ENCODE measurements at regions not wholly inside any gene's neighbourhood (a gene's known extent, or its start where the extent isn't known, plus 50 kb on each side); places are given as distances from the start of the nearest gene placed in this dataset.

GRCh38 chr4:147365396-147365795 is 115.5 kb upstream of the EDNRA start:
- Histone ChIP-seq H3K9me3 (ENCODE audit: low read depth, low read length) (no peaks in the 10 kb centered on the region), H3K4me3 (no peak overlapping the region), H3K27ac (no peak overlapping the region), H3K9ac (ENCODE audit: insufficient read length) (no peak overlapping the region), H3K36me3 (ENCODE audit: insufficient read depth, low read length) (no peaks in the 10 kb centered on the region)
- DNase-seq (ENCODE audit: low read depth, low spot score) = no peak
- no peak for TF ChIP-seq EZH2 (IDR thresholded peaks at IDR 0.05)
- TF ChIP-seq FOXP2 (optimal IDR thresholded peaks at IDR 0.05; ENCODE audit: control extremely low read depth, extremely low read length, insufficient read depth) = no peak
- TF ChIP-seq POLR2AphosphoS5 (IDR thresholded peaks at IDR 0.05; ENCODE audit: borderline replicate concordance, low read depth, low read length) = no peak

DNA sequence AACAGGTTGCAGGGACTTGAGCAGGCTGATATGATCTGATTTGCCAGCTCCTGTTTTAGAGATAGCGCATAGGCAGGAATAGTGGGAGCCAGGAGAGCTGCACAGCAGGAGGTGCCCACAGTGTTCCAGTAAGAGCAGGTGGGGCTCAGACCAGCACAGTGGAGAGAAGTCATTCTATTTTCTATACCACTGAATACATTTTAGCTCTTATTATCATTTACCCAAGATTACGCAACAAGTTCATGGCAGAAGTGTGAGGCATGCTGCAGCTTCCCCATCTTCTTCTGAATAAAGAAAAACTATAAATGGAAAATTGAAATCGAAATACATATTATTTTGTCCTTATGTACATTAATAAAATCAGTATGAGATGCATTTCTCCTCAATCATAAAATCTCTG is 114.7 kb upstream of the EDNRA start:
- no peak for DNase-seq (ENCODE audit: low read depth, low spot score)
- H3K9me3 ChIP-seq (ENCODE audit: low read depth, low read length) = no peaks in the 10 kb centered on the region
- TF ChIP-seq POLR2AphosphoS5 (IDR thresholded peaks at IDR 0.05; ENCODE audit: borderline replicate concordance, low read depth, low read length) (no peak), EZH2 (IDR thresholded peaks at IDR 0.05) (no peak), FOXP2 (optimal IDR thresholded peaks at IDR 0.05; ENCODE audit: control extremely low read depth, extremely low read length, insufficient read depth) (no peak)
- H3K9ac ChIP-seq (ENCODE audit: insufficient read length) = no peak overlapping the region
- no peak overlapping the region for H3K27ac ChIP-seq
- no peaks in the 10 kb centered on the region for H3K36me3 ChIP-seq (ENCODE audit: insufficient read depth, low read length)
- H3K4me3 ChIP-seq = no peak overlapping the region

DNA sequence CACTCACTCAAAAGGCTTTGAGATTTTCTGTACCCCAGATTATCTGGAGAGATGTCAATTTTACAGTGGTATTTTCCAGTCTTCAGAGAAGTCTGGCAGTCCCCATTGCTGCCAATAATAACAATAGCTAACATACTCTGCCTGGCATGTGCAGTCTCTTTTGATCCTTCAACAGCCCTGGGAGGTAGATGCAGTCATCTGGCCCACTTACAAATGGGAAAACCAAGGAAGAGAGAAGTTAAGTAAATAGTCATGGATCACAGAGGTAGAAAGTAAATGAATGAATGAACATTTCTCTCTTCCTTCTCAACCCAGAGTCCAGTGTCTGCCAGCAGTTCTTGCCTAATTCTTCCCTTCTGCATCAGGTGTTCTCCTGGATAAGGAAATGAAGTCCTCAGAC is 113.0 kb upstream of the EDNRA start:
- DNase-seq (ENCODE audit: low read depth, low spot score) = no peak
- TF ChIP-seq FOXP2 (optimal IDR thresholded peaks at IDR 0.05; ENCODE audit: control extremely low read depth, extremely low read length, insufficient read depth) = no peak
- no peak for TF ChIP-seq POLR2AphosphoS5 (IDR thresholded peaks at IDR 0.05; ENCODE audit: borderline replicate concordance, low read depth, low read length)
- TF ChIP-seq EZH2 (IDR thresholded peaks at IDR 0.05) = no peak
- no peaks in the 10 kb centered on the region for H3K36me3 ChIP-seq (ENCODE audit: insufficient read depth, low read length)
- H3K27ac ChIP-seq = no peak overlapping the region
- no peaks in the 10 kb centered on the region for H3K9me3 ChIP-seq (ENCODE audit: low read depth, low read length)
- no peak overlapping the region for H3K4me3 ChIP-seq
- H3K9ac ChIP-seq (ENCODE audit: insufficient read length) = no peak overlapping the region

DNA sequence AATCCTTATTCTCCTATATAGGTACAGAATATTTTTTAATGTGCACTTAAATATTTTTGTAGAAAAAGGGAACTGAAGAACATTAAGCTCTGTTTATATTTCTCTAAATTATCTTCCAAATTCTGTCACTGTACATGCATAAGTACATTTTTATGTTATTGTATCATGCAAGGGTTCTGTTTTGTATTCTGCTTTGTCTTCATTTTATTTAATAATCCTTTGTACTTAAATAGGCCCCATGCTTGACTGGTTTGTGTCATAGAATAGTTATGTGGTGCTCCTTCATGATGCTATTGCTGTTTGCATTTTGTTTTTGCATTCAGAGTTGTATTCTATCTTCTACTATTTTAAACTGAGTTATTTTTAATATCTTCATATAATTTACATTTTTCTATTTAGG is 111.9 kb upstream of the EDNRA start:
- Histone ChIP-seq H3K27ac (no peak overlapping the region), H3K9me3 (ENCODE audit: low read depth, low read length) (no peaks in the 10 kb centered on the region), H3K36me3 (ENCODE audit: insufficient read depth, low read length) (no peaks in the 10 kb centered on the region), H3K9ac (ENCODE audit: insufficient read length) (no peak overlapping the region), H3K4me3 (no peak overlapping the region)
- TF ChIP-seq POLR2AphosphoS5 (IDR thresholded peaks at IDR 0.05; ENCODE audit: borderline replicate concordance, low read depth, low read length) (no peak), FOXP2 (optimal IDR thresholded peaks at IDR 0.05; ENCODE audit: control extremely low read depth, extremely low read length, insufficient read depth) (no peak), EZH2 (IDR thresholded peaks at IDR 0.05) (no peak)
- DNase-seq (ENCODE audit: low read depth, low spot score) = no peak

DNA sequence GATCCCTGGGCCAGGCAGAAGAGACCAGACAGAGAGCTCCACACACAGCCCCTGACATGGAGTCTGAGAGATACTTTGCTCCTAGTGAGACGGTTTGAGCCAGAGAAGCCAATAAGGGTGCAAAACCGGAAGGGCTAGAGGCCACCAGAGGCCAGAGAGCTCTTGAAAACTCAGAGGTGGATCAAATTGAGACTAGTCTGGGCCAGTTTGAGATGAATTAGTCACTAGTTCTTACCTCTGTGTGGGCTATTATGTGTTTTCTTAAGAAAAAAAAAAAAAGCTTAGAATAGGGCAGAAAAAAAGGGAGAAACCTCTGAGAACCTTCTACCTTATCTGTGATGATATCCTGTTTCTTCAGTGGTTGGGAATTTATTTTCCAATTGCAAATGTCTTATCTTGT is 110.4 kb upstream of the EDNRA start:
- DNase-seq (ENCODE audit: low read depth, low spot score) = no peak

GRCh38 chr4:147370881-147371280 is 110.0 kb upstream of the EDNRA start:
- Histone ChIP-seq H3K4me3 (no peak overlapping the region), H3K9me3 (ENCODE audit: low read depth, low read length) (no peaks in the 10 kb centered on the region), H3K36me3 (ENCODE audit: insufficient read depth, low read length) (no peaks in the 10 kb centered on the region), H3K9ac (ENCODE audit: insufficient read length) (no peak overlapping the region), H3K27ac (no peak overlapping the region)
- DNase-seq (ENCODE audit: low read depth, low spot score) = no peak
- no peak for TF ChIP-seq FOXP2 (optimal IDR thresholded peaks at IDR 0.05; ENCODE audit: control extremely low read depth, extremely low read length, insufficient read depth)
- TF ChIP-seq POLR2AphosphoS5 (IDR thresholded peaks at IDR 0.05; ENCODE audit: borderline replicate concordance, low read depth, low read length) = no peak
- TF ChIP-seq EZH2 (IDR thresholded peaks at IDR 0.05) = no peak

More for the DNA sequence above, 110.4 kb upstream of the EDNRA start:
- no peak for TF ChIP-seq POLR2AphosphoS5 (IDR thresholded peaks at IDR 0.05; ENCODE audit: borderline replicate concordance, low read depth, low read length)
- no peak for TF ChIP-seq FOXP2 (optimal IDR thresholded peaks at IDR 0.05; ENCODE audit: control extremely low read depth, extremely low read length, insufficient read depth)
- no peak for TF ChIP-seq EZH2 (IDR thresholded peaks at IDR 0.05)
- no peaks in the 10 kb centered on the region for H3K9me3 ChIP-seq (ENCODE audit: low read depth, low read length)
- H3K36me3 ChIP-seq (ENCODE audit: insufficient read depth, low read length) = no peaks in the 10 kb centered on the region
- H3K9ac ChIP-seq (ENCODE audit: insufficient read length) = no peak overlapping the region
- no peak overlapping the region for H3K27ac ChIP-seq
- H3K4me3 ChIP-seq = no peak overlapping the region

DNA sequence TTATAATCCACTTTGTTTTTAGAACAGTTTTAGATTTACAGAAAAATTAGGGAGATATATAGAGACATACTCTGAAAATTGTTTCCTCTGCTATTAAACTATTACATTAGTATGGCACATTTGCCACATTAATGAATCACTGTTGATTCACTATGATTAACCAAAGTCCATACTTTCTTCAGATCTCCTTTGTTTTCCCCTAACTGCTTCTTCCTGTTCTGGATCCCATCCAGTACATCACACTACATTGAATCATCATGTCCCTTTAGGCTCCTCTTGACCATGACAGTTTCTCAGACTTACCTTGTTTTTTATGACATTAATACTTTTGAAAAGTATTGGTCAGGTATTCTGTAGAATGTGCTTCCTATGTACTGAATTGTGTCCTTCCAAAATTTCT is 109.2 kb upstream of the EDNRA start:
- no peak overlapping the region for H3K9ac ChIP-seq (ENCODE audit: insufficient read length)
- no peak for DNase-seq (ENCODE audit: low read depth, low spot score)
- TF ChIP-seq POLR2AphosphoS5 (IDR thresholded peaks at IDR 0.05; ENCODE audit: borderline replicate concordance, low read depth, low read length) (no peak), EZH2 (IDR thresholded peaks at IDR 0.05) (no peak), FOXP2 (optimal IDR thresholded peaks at IDR 0.05; ENCODE audit: control extremely low read depth, extremely low read length, insufficient read depth) (no peak)
- H3K4me3 ChIP-seq = no peak overlapping the region
- H3K36me3 ChIP-seq (ENCODE audit: insufficient read depth, low read length) = no peaks in the 10 kb centered on the region
- no peak overlapping the region for H3K27ac ChIP-seq
- H3K9me3 ChIP-seq (ENCODE audit: low read depth, low read length) = no peaks in the 10 kb centered on the region

- no peaks in the 10 kb centered on the region for H3K9me3 ChIP-seq (ENCODE audit: low read depth, low read length)
- no peak overlapping the region for H3K27ac ChIP-seq
- H3K9ac ChIP-seq (ENCODE audit: insufficient read length) = no peak overlapping the region
- no peak for DNase-seq (ENCODE audit: low read depth, low spot score)
- no peak overlapping the region for H3K4me3 ChIP-seq
- no peaks in the 10 kb centered on the region for H3K36me3 ChIP-seq (ENCODE audit: insufficient read depth, low read length)
- no peak for TF ChIP-seq FOXP2 (optimal IDR thresholded peaks at IDR 0.05; ENCODE audit: control extremely low read depth, extremely low read length, insufficient read depth)
- TF ChIP-seq EZH2 (IDR thresholded peaks at IDR 0.05) = no peak
- TF ChIP-seq POLR2AphosphoS5 (IDR thresholded peaks at IDR 0.05; ENCODE audit: borderline replicate concordance, low read depth, low read length) = no peak
These were observed 102.1 kb upstream of the EDNRA start for GRCh38 chr4:147378780-147379179.

- DNase-seq (ENCODE audit: low read depth, low spot score) = no peak
- H3K9ac ChIP-seq (ENCODE audit: insufficient read length) = no peak overlapping the region
- H3K36me3 ChIP-seq (ENCODE audit: insufficient read depth, low read length) = no peaks in the 10 kb centered on the region
- H3K4me3 ChIP-seq = no peak overlapping the region
- TF ChIP-seq EZH2 (IDR thresholded peaks at IDR 0.05) (no peak), POLR2AphosphoS5 (IDR thresholded peaks at IDR 0.05; ENCODE audit: borderline replicate concordance, low read depth, low read length) (no peak), FOXP2 (optimal IDR thresholded peaks at IDR 0.05; ENCODE audit: control extremely low read depth, extremely low read length, insufficient read depth) (no peak)
- H3K27ac ChIP-seq = no peak overlapping the region
- H3K9me3 ChIP-seq (ENCODE audit: low read depth, low read length) = no peaks in the 10 kb centered on the region
These were observed 99.1 kb upstream of the EDNRA start for GRCh38 chr4:147381749-147382148.
